Ramos (cell line): ENCODE measurements at regions not wholly inside any gene's neighbourhood (a gene's known extent, or its start where the extent isn't known, plus 50 kb on each side); places are given as distances from the start of the nearest gene placed in this dataset.
"Not testable (repeated sequence)": the region's sequence is repeated elsewhere in the genome, so short reads cannot be mapped to it uniquely, and the experiment has no call there.

Experiments used
- in situ Hi-C: fragments of 300-500 bp; cut with MboI; formaldehyde crosslinking; loops from one replicate; pipeline ENCODE4 v1.14.3; 2022; ENCODE audit warnings: low sequenced_read_pairs; ENCODE audit not compliant: unreplicated experiment

GRCh38 chr2:56017784-56018183, 94.2 kb upstream of the EFEMP1 start:
- in situ Hi-C loops, result no loop called here

GRCh38 chr2:56018267-56018666, 94.7 kb upstream of the EFEMP1 start:
- in situ Hi-C loops, result no loop called here

- in situ Hi-C loops, result no loop called here
These were observed 97.5 kb upstream of the EFEMP1 start for GRCh38 chr2:56021136-56021474.

GRCh38 chr2:56021579-56021978, 98.0 kb upstream of the EFEMP1 start:
- in situ Hi-C loops, result no loop called here

GRCh38 chr2:56025469-56026193, 102.0 kb upstream of the EFEMP1 start:
- in situ Hi-C loops, result no loop called here

- in situ Hi-C loops, result no loop called here
These were observed 103.2 kb upstream of the EFEMP1 start for GRCh38 chr2:56026828-56027227.

GRCh38 chr2:56030062-56030461, 106.5 kb upstream of the EFEMP1 start:
- in situ Hi-C loops, result no loop called here

GRCh38 chr2:56030901-56031300, 107.3 kb upstream of the EFEMP1 start:
- in situ Hi-C loops, result no loop called here

- in situ Hi-C loops, result no loop called here
These were observed 110.7 kb upstream of the EFEMP1 start for GRCh38 chr2:56034258-56034657.

GRCh38 chr2:56040189-56040588, 116.6 kb upstream of the EFEMP1 start:
- in situ Hi-C loops, result no loop called here

- in situ Hi-C loops, result no loop called here
These were observed 117.3 kb upstream of the EFEMP1 start for GRCh38 chr2:56040834-56041233.

GRCh38 chr2:56047136-56047535, 123.6 kb upstream of the EFEMP1 start:
- in situ Hi-C loops, result no loop called here

- in situ Hi-C loops, result no loop called here
These were observed 125.8 kb upstream of the EFEMP1 start for GRCh38 chr2:56049233-56049845.

GRCh38 chr2:56053679-56054078, 130.1 kb upstream of the EFEMP1 start:
- in situ Hi-C loops, result no loop called here

GRCh38 chr2:56055405-56055804, 128.4 kb upstream of the CCDC85A start:
- in situ Hi-C loops, result no loop called here

- in situ Hi-C loops, result not testable (repeated sequence)
These were observed 122.5 kb upstream of the CCDC85A start for GRCh38 chr2:56061327-56061726.

- in situ Hi-C loops, result no loop called here
These were observed 115.0 kb upstream of the CCDC85A start for GRCh38 chr2:56068746-56069145.

GRCh38 chr2:56077359-56077915, 106.4 kb upstream of the CCDC85A start:
- in situ Hi-C loops, result no loop called here

GRCh38 chr2:56082665-56083064, 101.1 kb upstream of the CCDC85A start:
- in situ Hi-C loops, result no loop called here

- in situ Hi-C loops, result no loop called here
These were observed 99.5 kb upstream of the CCDC85A start for GRCh38 chr2:56084111-56084901.

- in situ Hi-C loops, result no loop called here
These were observed 97.5 kb upstream of the CCDC85A start for GRCh38 chr2:56086336-56086735.
